Subcutaneous abdominal adipose tissue (tissue), 5 donors: ENCODE measurements at regions not wholly inside any gene's neighbourhood (a gene's known extent, or its start where the extent isn't known, plus 50 kb on each side); places are given as distances from the start of the nearest gene placed in this dataset.

Experiments
- H3K27ac ChIP-seq: one replicate; pipeline ENCODE4 v1.7.0; 2013; ENCODE audit warnings: low read depth, mild to moderate bottlenecking, inconsistent platforms, low read length, moderate library complexity
- H3K27me3 ChIP-seq, 5 donors: one replicate each; pipeline ENCODE4 v1.7.0; 2013; ENCODE audit warnings: low read length in 5 of 5, inconsistent platforms in 1 of 5; ENCODE audit not compliant: control insufficient read depth in 5 of 5, insufficient read depth in 4 of 5
- H3K36me3 ChIP-seq, 5 donors: one replicate each; pipeline ENCODE4 v1.7.0; 2013; ENCODE audit warnings: low read length in 5 of 5; ENCODE audit not compliant: control insufficient read depth in 5 of 5, insufficient read depth in 5 of 5
- H3K4me1 ChIP-seq, 5 donors: one replicate each; pipeline ENCODE4 v1.7.0; 2013; ENCODE audit warnings: low read length in 5 of 5, mild to moderate bottlenecking in 3 of 5, moderate library complexity in 1 of 5; ENCODE audit not compliant: control insufficient read depth in 5 of 5, insufficient read depth in 5 of 5
- H3K4me3 ChIP-seq, 5 donors: one replicate each; pipeline ENCODE4 v1.7.0; 2013; ENCODE audit warnings: low read length in 5 of 5, low read depth in 1 of 5
- H3K9ac ChIP-seq, 5 donors: one replicate each; pipeline ENCODE4 v1.7.0; 2013; ENCODE audit warnings: low read length in 5 of 5, mild to moderate bottlenecking in 4 of 5, moderate library complexity in 3 of 5
- H3K9me3 ChIP-seq, 5 donors: one replicate each; pipeline ENCODE4 v1.7.0; 2013; ENCODE audit warnings: low read length in 5 of 5; ENCODE audit not compliant: control insufficient read depth in 5 of 5
- donor health status: healthy.
- donor health status: healthy.
- donor health status: healthy.
- donor health status: healthy.
- donor health status: healthy.

GRCh38 chr6:14031516-14031915 is 86.1 kb upstream of the CD83 start:
- Histone ChIP-seq H3K36me3 (no peaks in the 10 kb centered on the region), H3K4me3 (no peak overlapping the region), H3K27ac (no peak overlapping the region), H3K9ac (no peak overlapping the region), H3K27me3 (no peaks in the 10 kb centered on the region), H3K4me1 (peaks cover 4 to 21% (median 10%) of the 10 kb centered on the region in 5 donors), H3K9me3 (no peaks in the 10 kb centered on the region)

DNA sequence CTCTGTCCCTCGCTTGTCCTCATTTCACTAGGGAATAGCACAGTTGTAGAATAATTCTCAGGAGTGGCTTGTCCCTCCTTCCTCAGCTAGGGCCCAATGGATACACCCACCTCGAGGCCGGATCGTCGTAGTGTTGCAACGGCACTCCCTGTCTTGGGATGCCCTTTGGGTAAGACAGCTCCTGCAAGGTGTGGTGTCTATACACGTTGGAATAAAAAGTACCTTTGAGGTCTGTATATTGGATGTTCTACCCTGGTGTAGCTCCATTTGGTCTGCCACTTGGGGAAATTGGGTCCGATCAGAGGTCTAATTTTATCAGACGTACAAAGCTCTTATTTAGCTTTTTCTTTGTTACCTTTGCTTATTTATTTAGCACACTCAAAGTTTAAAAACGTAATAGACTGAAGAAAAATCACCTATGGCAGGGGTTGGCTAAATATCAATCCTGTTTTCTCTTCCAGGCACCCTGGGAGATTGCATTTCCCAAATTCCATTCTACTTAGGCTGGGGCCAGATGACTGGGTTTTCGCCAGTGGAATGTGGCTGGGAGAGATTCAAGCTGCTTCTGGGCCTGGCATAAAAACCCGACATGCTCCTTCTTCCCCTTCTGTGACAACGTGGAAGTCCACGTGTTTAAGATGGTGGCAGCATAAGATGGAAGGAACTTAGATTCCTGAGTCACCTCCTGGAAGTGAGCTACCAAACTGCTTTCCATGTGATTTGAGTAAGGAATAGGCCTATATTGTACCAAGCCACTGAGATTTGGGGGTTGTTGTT is 82.3 kb upstream of the CD83 start:
- Histone ChIP-seq H3K4me1 (peaks cover 4 to 28% (median 20%) of the 10 kb centered on the region in 5 donors), H3K9ac (no peak overlapping the region), H3K27ac (no peak overlapping the region), H3K4me3 (peak overlapping the region in 2 of 5 donors; percentile 1 to 11), H3K9me3 (no peaks in the 10 kb centered on the region), H3K36me3 (no peaks in the 10 kb centered on the region), H3K27me3 (no peaks in the 10 kb centered on the region)

- Histone ChIP-seq H3K27ac (no peak overlapping the region), H3K27me3 (no peaks in the 10 kb centered on the region), H3K9ac (no peak overlapping the region), H3K36me3 (no peaks in the 10 kb centered on the region), H3K9me3 (no peaks in the 10 kb centered on the region), H3K4me1 (peaks cover 4 to 28% (median 20%) of the 10 kb centered on the region in 5 donors), H3K4me3 (peak overlapping the region in 1 of 5 donors; percentile 1)
These were observed 81.7 kb upstream of the CD83 start for GRCh38 chr6:14035874-14036273.

DNA sequence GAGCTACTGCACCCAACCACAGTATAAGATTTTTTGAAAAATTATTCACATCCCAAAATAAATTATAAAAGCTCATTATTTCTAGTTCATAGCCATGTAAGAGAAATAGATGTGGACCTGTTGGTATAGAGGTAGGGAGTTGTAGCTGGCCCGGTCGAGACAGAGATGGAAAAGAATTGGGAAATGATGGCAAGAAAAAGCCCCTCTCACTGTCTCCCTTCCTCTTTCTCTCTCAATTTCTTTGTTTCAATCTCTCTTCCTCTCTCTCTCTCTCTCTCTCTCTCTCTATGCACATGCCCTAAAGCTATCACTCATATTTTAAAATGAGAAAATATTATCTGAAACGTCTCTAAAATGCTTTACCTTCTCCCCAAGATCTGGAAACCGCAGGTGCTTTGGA is 80.7 kb upstream of the CD83 start:
- Histone ChIP-seq H3K9me3 (no peaks in the 10 kb centered on the region), H3K4me1 (peaks cover 4 to 23% (median 16%) of the 10 kb centered on the region in 5 donors), H3K36me3 (no peaks in the 10 kb centered on the region), H3K27ac (no peak overlapping the region), H3K4me3 (no peak overlapping the region), H3K9ac (peak overlapping the region in 1 of 5 donors; percentile 2), H3K27me3 (no peaks in the 10 kb centered on the region)

- peak overlapping the region in 2 of 5 donors; percentile 8 to 37 for H3K4me3 ChIP-seq
- peak overlapping the region in 1 of 5 donors; percentile 2 for H3K9ac ChIP-seq
- H3K36me3 ChIP-seq: no peaks in the 10 kb centered on the region
- peaks cover 4 to 23% (median 16%) of the 10 kb centered on the region in 5 donors for H3K4me1 ChIP-seq
- no peak overlapping the region for H3K27ac ChIP-seq
- H3K9me3 ChIP-seq: no peaks in the 10 kb centered on the region
- no peaks in the 10 kb centered on the region for H3K27me3 ChIP-seq
These were observed 79.9 kb upstream of the CD83 start for GRCh38 chr6:14037402-14038277.

DNA sequence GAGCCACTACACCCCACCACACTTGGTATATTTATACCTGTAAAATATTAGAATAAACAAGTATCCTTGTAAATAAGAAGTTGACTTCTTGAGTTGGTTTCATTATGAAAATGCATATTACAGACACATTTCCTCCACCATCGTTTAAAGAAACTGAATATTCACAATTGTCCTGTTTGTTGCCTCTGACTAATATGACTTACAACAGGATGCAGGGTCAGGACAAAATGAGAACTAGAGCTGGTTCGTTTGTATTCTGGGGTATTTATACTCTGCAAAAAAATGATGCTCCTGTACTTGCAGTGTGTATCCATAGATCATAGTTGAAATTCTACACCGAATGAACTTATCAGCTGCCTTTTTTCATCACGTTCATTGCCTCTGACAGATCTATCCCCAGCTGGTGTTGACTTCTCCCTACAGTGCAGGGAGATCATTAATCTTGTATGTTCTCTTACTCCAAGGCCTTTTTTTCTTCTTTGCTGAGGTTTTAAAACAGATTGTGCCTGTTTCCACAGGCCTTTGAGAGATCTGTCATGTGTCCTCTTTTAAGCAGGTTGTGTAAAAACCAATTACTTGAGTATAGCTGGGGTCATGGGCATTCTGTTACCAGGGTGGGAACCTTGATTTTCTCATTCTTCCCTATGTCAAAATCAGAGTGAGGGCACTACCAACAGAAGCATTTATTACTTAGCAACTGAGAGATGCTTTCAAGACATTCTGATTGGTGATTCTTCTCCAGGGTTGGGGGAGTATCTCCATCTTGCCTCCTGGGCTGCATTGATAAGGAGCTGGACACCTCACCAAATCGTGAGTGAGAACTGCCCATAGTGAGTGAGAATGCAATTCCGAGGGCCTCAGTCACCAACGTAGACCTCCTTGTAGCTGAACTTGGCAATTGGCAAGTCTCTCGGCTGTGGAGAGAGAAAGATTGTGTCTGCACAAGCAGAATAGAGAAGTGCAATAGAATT is 78.8 kb upstream of the CD83 start:
- no peak overlapping the region for H3K4me3 ChIP-seq
- no peaks in the 10 kb centered on the region for H3K36me3 ChIP-seq
- H3K9me3 ChIP-seq: no peaks in the 10 kb centered on the region
- H3K27ac ChIP-seq: no peak overlapping the region
- H3K4me1 ChIP-seq: peaks cover 4 to 23% (median 16%) of the 10 kb centered on the region in 5 donors
- H3K9ac ChIP-seq: no peak overlapping the region
- no peaks in the 10 kb centered on the region for H3K27me3 ChIP-seq

DNA sequence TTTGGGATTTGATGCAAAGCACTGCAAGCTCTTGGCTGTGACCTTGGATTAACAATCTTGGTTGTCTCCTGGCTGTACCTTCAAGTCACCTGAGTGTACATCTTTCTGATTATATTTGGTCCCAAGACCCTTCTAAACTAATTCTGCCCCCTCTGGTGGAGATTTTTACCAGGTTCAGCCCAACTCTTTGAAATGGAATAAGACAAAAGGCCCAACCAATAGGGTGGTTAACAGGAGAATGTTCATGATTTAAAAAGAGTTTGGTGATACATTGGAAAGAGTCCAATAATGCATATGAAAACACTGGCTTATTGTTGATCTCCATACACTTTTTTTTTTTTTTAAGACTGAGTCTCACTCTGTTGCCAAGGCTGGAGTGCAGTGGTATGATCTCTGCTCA is 77.5 kb upstream of the CD83 start:
- H3K4me3 ChIP-seq: no peak overlapping the region

GRCh38 chr6:14046476-14047068 is 71.0 kb upstream of the CD83 start:
- H3K4me1 ChIP-seq: no peaks in the 10 kb centered on the region
- no peaks in the 10 kb centered on the region for H3K36me3 ChIP-seq
- H3K27me3 ChIP-seq: peaks cover 0 to 6% (median 0%) of the 10 kb centered on the region in 5 donors
- no peak overlapping the region for H3K4me3 ChIP-seq
- H3K27ac ChIP-seq: no peak overlapping the region
- H3K9ac ChIP-seq: no peak overlapping the region
- no peaks in the 10 kb centered on the region for H3K9me3 ChIP-seq

More for the DNA sequence above, 77.5 kb upstream of the CD83 start:
- Histone ChIP-seq H3K36me3 (no peaks in the 10 kb centered on the region), H3K27ac (no peak overlapping the region), H3K27me3 (no peaks in the 10 kb centered on the region), H3K4me1 (peaks cover 2 to 18% (median 11%) of the 10 kb centered on the region in 5 donors), H3K9ac (no peak overlapping the region), H3K9me3 (no peaks in the 10 kb centered on the region)

- Histone ChIP-seq H3K9ac (no peak overlapping the region), H3K4me1 (no peaks in the 10 kb centered on the region), H3K27ac (no peak overlapping the region), H3K36me3 (no peaks in the 10 kb centered on the region), H3K9me3 (no peaks in the 10 kb centered on the region), H3K27me3 (peaks cover 0 to 6% (median 0%) of the 10 kb centered on the region in 5 donors), H3K4me3 (no peak overlapping the region)
These were observed 70.3 kb upstream of the CD83 start for GRCh38 chr6:14047151-14047740.
